GM21786 (cell line): ENCODE measurements at regions not wholly inside any gene's neighbourhood (a gene's known extent, or its start where the extent isn't known, plus 50 kb on each side); places are given as distances from the start of the nearest gene placed in this dataset.
"Not testable (repeated sequence)": the region's sequence is repeated elsewhere in the genome, so short reads cannot be mapped to it uniquely, and the experiment has no call there.

Source experiments
- ATAC-seq: cut with Tn5 transposase; IDR thresholded peaks from one replicate; pipeline ENCODE4 v1.9.1; 2021; ENCODE audit not compliant: unreplicated experiment

GRCh38 chr6:109255946-109256640 is 126.2 kb downstream of the CD164 start:
- ATAC-seq: no peak

GRCh38 chr6:109255087-109255486 is 127.2 kb downstream of the CD164 start:
- ATAC-seq: no peak

GRCh38 chr6:109253366-109253765 is 128.9 kb downstream of the CD164 start:
- ATAC-seq: no peak

- ATAC-seq: no peak
These were observed 129.8 kb downstream of the CD164 start for GRCh38 chr6:109252261-109253041.

GRCh38 chr6:109251839-109252238 is 130.4 kb downstream of the CD164 start:
- no peak for ATAC-seq

GRCh38 chr6:109250544-109251156 is 131.6 kb downstream of the CD164 start:
- not testable (repeated sequence) for ATAC-seq

GRCh38 chr6:109243863-109244825 is 138.1 kb downstream of the CD164 start:
- ATAC-seq: no peak

- no peak for ATAC-seq
These were observed 139.3 kb downstream of the CD164 start for GRCh38 chr6:109242925-109243324.

GRCh38 chr6:109242029-109242428 is 140.2 kb downstream of the CD164 start:
- ATAC-seq: no peak

GRCh38 chr6:109241199-109241598 is 141.1 kb downstream of the CD164 start:
- ATAC-seq: no peak

GRCh38 chr6:109240370-109241084 is 141.7 kb downstream of the CD164 start:
- ATAC-seq: no peak

GRCh38 chr6:109239651-109240321 is 142.5 kb downstream of the CD164 start:
- no peak for ATAC-seq

GRCh38 chr6:109239160-109239559 is 143.1 kb downstream of the CD164 start:
- ATAC-seq: no peak

- ATAC-seq: no peak
These were observed 143.1 kb downstream of the CEP57L1 start for GRCh38 chr6:109238396-109238795.

- no peak for ATAC-seq
These were observed 142.7 kb downstream of the CEP57L1 start for GRCh38 chr6:109237986-109238329.

- no peak for ATAC-seq
These were observed 142.0 kb downstream of the CEP57L1 start for GRCh38 chr6:109237077-109237985.

GRCh38 chr6:109236115-109237076 is 141.1 kb downstream of the CEP57L1 start:
- ATAC-seq: peak; percentile 82
